Glutamatergic neuron (in vitro differentiated cells): ENCODE measurements at regions not wholly inside any gene's neighbourhood (a gene's known extent, or its start where the extent isn't known, plus 50 kb on each side); places are given as distances from the start of the nearest gene placed in this dataset.
"Not testable (repeated sequence)": the region's sequence is repeated elsewhere in the genome, so short reads cannot be mapped to it uniquely, and the experiment has no call there.

Experiments
- DNase-seq: peaks from one replicate; pipeline ENCODE4 v3.0.0; 2022
- H3K27ac Mint-ChIP-seq: one replicate; pipeline ENCODE4 v1.8.0; 2020; ENCODE audit warnings: mild to moderate bottlenecking, mixed read lengths, inconsistent platforms; ENCODE audit not compliant: unreplicated experiment
- H3K27me3 Mint-ChIP-seq: one replicate; pipeline ENCODE4 v1.8.0; 2020; ENCODE audit warnings: mild to moderate bottlenecking, moderate library complexity, mixed read lengths, inconsistent platforms; ENCODE audit not compliant: unreplicated experiment
- H3K36me3 Mint-ChIP-seq: one replicate; pipeline ENCODE4 v1.8.0; 2020; ENCODE audit warnings: mild to moderate bottlenecking, mixed read lengths, inconsistent platforms; ENCODE audit not compliant: unreplicated experiment
- H3K4me1 Mint-ChIP-seq: one replicate; pipeline ENCODE4 v1.8.0; 2020; ENCODE audit warnings: mild to moderate bottlenecking, low read depth, mixed read lengths, inconsistent platforms; ENCODE audit not compliant: unreplicated experiment
- H3K4me3 Mint-ChIP-seq: one replicate; pipeline ENCODE4 v1.8.0; 2020; ENCODE audit warnings: mild to moderate bottlenecking, mixed read lengths, inconsistent platforms; ENCODE audit not compliant: unreplicated experiment
- H3K9me3 Mint-ChIP-seq: one replicate; pipeline ENCODE4 v1.8.0; 2020; ENCODE audit warnings: mild to moderate bottlenecking, moderate library complexity, mixed read lengths, inconsistent platforms; ENCODE audit not compliant: unreplicated experiment
- CTCF ChIP-seq: fragments of 200-600 bp; sonication (generic); IDR thresholded peaks from one replicate; pipeline ENCODE4 v1.5.0; 2021; ENCODE audit not compliant: partially characterized antibody, unreplicated experiment

GRCh38 chr11:134967746-134968145 is 555.7 kb upstream of the B3GAT1 start:
- H3K36me3 Mint-ChIP-seq = no peaks in the 10 kb centered on the region
- no peak overlapping the region for H3K27ac Mint-ChIP-seq
- no peak for DNase-seq
- peaks cover 7% of the 10 kb centered on the region for H3K27me3 Mint-ChIP-seq
- H3K4me1 Mint-ChIP-seq = peaks cover 3% of the 10 kb centered on the region
- no peaks in the 10 kb centered on the region for H3K9me3 Mint-ChIP-seq
- no peak overlapping the region for H3K4me3 Mint-ChIP-seq
- no peak for TF ChIP-seq CTCF

- H3K4me1 Mint-ChIP-seq, H3K4me3 Mint-ChIP-seq, H3K27ac Mint-ChIP-seq, DNase-seq, H3K36me3 Mint-ChIP-seq, H3K9me3 Mint-ChIP-seq, H3K27me3 Mint-ChIP-seq: not testable (repeated sequence)
Measured at GRCh38 chr11:134961386-134961785, 549.3 kb upstream of the B3GAT1 start.

GRCh38 chr11:134958870-134959269 is 546.8 kb upstream of the B3GAT1 start:
- DNase-seq = no peak
- H3K27me3 Mint-ChIP-seq = peaks cover 9% of the 10 kb centered on the region
- H3K36me3 Mint-ChIP-seq = no peaks in the 10 kb centered on the region
- H3K9me3 Mint-ChIP-seq = peaks cover 5% of the 10 kb centered on the region
- H3K4me1 Mint-ChIP-seq = no peaks in the 10 kb centered on the region
- H3K27ac Mint-ChIP-seq = no peak overlapping the region
- H3K4me3 Mint-ChIP-seq = no peak overlapping the region
- no peak for TF ChIP-seq CTCF

- Mint-ChIP-seq H3K27ac (no peak overlapping the region), H3K4me1 (no peaks in the 10 kb centered on the region), H3K36me3 (no peaks in the 10 kb centered on the region), H3K9me3 (peaks cover 6% of the 10 kb centered on the region), H3K4me3 (no peak overlapping the region), H3K27me3 (peaks cover 9% of the 10 kb centered on the region)
- no peak for TF ChIP-seq CTCF
- no peak for DNase-seq
Measured at GRCh38 chr11:134958336-134958640, 546.2 kb upstream of the B3GAT1 start.

GRCh38 chr11:134957540-134958335 is 545.7 kb upstream of the B3GAT1 start:
- peaks cover 6% of the 10 kb centered on the region for H3K9me3 Mint-ChIP-seq
- DNase-seq = no peak
- H3K27me3 Mint-ChIP-seq = peaks cover 9% of the 10 kb centered on the region
- no peak for TF ChIP-seq CTCF
- H3K4me3 Mint-ChIP-seq = no peak overlapping the region
- no peaks in the 10 kb centered on the region for H3K36me3 Mint-ChIP-seq
- no peak overlapping the region for H3K27ac Mint-ChIP-seq
- H3K4me1 Mint-ChIP-seq = no peaks in the 10 kb centered on the region
